Ascending aorta (tissue), 2 donors: ENCODE measurements at regions not wholly inside any gene's neighbourhood (a gene's known extent, or its start where the extent isn't known, plus 50 kb on each side); places are given as distances from the start of the nearest gene placed in this dataset.

Experiments
- DNase-seq, 2 donors: peaks; one replicate each; pipeline ENCODE4 v3.0.0-alpha.2; 2019; ENCODE audit warnings: low spot score in 2 of 2
- H3K27ac ChIP-seq, 2 donors: fragments of 200-600 bp; sonication (generic); one replicate each; pipeline ENCODE4 v1.5.1; 2016 to 2017; ENCODE audit warnings: mild to moderate bottlenecking in 1 of 2
- H3K27me3 ChIP-seq: fragments of 200-600 bp; sonication (generic); one replicate; pipeline ENCODE4 v1.5.1; 2017
- H3K36me3 ChIP-seq, 2 donors: fragments of 200-600 bp; sonication (generic); one replicate each; pipeline ENCODE4 v1.5.1; 2016
- H3K4me1 ChIP-seq, 2 donors: fragments of 200-600 bp; sonication (generic); one replicate each; pipeline ENCODE4 v1.5.1; 2016 to 2017; ENCODE audit warnings: mild to moderate bottlenecking in 1 of 2
- H3K4me3 ChIP-seq, 2 donors: fragments of 200-600 bp; sonication (generic); one replicate each; pipeline ENCODE4 v1.5.1; 2016 to 2017; ENCODE audit warnings: mild to moderate bottlenecking in 1 of 2
- H3K9me3 ChIP-seq, 2 donors: fragments of 200-600 bp; sonication (generic); one replicate each; pipeline ENCODE4 v1.5.1; 2016
- CTCF ChIP-seq, 3 experiments: fragments of 200-600 bp in 2 of 3; fragments of 450-650 bp in 1 of 3; sonication (generic) in 2 of 3; IDR thresholded peaks; one replicate each; pipeline ENCODE4 v1.5.1; 2016 to 2019; ENCODE audit warnings: antibody characterized with exemption in 3 of 3, mild to moderate bottlenecking in 1 of 3, moderate library complexity in 1 of 3
- intact Hi-C: fragments of 100-400 bp; cut with DNase I; formaldehyde crosslinking; loops from one replicate; pipeline ENCODE4 v1.15.1; 2023

DNA sequence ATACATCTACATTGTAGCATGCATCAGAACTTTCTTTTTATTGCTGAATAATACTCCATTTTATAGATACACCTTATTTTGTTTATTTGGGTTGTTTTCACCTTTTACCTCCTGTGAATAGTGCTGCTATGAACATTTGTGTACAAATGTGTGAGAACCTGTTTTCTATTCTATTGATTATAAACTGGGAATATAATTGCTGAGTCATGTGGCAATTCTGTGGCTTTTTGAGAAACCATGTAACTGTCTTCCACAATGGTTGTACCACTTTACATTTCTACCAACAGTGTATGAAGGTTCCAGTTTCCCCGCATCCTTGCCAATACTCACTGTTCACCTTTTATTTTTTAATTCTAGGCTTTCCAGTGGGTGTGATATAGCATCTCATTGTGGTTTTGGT lies 138.6 kb upstream of the MBL2 start:
- H3K36me3 ChIP-seq, result no peaks in the 10 kb centered on the region
- H3K4me3 ChIP-seq, result no peak overlapping the region
- H3K4me1 ChIP-seq, result no peaks in the 10 kb centered on the region
- intact Hi-C loops, result no loop called here
- TF ChIP-seq CTCF (IDR thresholded peaks at IDR 0.05), result no peak
- H3K9me3 ChIP-seq, result no peaks in the 10 kb centered on the region
- no peak for DNase-seq
- no peaks in the 10 kb centered on the region for H3K27me3 ChIP-seq
- no peak overlapping the region for H3K27ac ChIP-seq

DNA sequence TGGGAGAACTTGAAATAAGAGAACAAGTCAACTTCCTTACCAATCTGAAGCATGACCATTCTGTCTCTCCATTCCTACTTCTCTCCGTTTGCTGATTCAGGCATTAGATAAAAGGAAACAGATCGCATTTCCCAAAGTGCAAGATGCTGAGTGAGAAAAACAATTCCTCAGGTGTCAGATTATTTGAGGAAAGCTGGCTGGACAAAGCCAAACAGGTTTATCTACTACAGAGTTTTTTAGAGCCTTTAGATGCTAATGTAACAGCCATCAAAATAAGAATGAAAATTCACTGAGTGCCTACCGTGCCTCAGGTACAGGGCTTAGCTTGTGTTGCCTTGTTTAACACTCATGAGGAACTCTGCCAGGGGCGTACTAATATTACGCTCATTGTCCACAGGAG lies 135.9 kb upstream of the MBL2 start:
- Histone ChIP-seq H3K36me3 (no peaks in the 10 kb centered on the region), H3K4me1 (no peaks in the 10 kb centered on the region), H3K9me3 (no peaks in the 10 kb centered on the region), H3K4me3 (no peak overlapping the region), H3K27me3 (no peaks in the 10 kb centered on the region), H3K27ac (no peak overlapping the region)
- intact Hi-C loops, result no loop called here
- no peak for DNase-seq
- no peak for TF ChIP-seq CTCF (IDR thresholded peaks at IDR 0.05)

DNA sequence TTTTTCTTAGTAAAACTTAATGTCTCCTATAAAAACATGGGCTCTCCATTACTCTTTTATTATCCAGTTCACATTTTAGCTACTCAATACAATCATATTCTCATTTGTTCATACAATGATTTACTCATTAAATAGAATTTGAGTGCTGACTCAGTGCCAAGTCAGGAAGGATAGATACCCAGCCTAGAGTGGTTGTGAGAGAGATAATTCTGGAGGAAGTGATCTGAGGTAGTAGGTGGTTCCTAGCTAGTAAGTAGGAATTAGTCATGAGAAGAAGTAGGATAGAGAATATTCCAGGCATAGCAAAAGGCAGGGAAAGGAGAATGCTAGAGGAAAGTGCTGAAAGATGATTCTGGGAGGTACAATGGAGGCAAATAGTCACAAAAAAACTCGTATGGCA lies 133.5 kb upstream of the MBL2 start:
- Histone ChIP-seq H3K27me3 (no peaks in the 10 kb centered on the region), H3K9me3 (no peaks in the 10 kb centered on the region), H3K4me1 (no peaks in the 10 kb centered on the region), H3K36me3 (no peaks in the 10 kb centered on the region), H3K27ac (no peak overlapping the region), H3K4me3 (no peak overlapping the region)
- DNase-seq, result no peak
- intact Hi-C loops, result no loop called here
- TF ChIP-seq CTCF (IDR thresholded peaks at IDR 0.05), result no peak

DNA sequence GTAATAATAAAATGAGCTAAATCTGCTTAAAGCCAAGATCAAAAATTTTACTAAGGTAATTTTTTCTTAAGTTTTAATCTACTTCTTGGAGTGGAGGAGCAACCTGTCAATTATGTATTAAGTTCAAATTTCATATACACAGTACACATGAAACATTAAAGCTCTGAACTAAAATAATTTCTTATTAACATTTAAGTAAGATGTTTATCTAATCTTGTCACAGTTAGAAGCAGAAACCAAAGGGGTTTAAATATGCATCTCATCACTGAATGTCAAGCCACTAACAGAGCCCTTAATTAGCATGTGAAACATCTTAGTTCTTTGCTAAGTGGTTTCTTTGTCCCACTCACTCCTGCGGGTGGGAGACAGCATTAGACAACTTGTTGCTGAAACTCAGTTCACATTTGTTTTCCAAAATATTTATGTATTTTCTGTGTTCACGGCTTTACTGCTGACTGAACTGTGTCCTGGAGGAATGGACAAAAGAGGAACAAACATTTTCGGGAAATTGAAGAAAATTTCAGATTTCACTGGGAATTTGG lies 130.9 kb upstream of the MBL2 start:
- no peaks in the 10 kb centered on the region for H3K9me3 ChIP-seq
- H3K27ac ChIP-seq, result no peak overlapping the region
- no peak overlapping the region for H3K4me3 ChIP-seq
- no peaks in the 10 kb centered on the region for H3K27me3 ChIP-seq
- H3K36me3 ChIP-seq, result no peaks in the 10 kb centered on the region
- H3K4me1 ChIP-seq, result no peaks in the 10 kb centered on the region
- no peak for TF ChIP-seq CTCF (IDR thresholded peaks at IDR 0.05)
- DNase-seq, result no peak
- intact Hi-C loops, result no loop called here

DNA sequence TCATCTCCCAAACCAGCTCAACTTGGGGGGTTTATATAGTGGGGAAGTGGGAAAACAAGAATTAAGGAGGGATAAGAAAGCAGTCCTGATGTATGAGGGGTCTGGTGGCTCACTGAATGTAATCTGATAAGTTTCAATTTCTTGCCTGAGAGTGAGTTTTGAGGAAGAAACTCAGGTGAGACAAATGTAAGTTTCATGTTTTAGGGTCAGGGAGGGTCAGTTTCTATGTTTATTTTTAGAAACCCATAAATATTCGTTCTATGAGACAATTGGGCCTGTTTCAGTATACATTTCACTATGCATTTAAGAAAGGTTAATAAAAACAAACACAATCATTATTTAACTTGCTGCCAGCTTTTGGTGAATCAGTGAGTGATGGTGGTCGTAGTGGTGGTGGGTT lies 128.0 kb upstream of the MBL2 start:
- Histone ChIP-seq H3K36me3 (no peaks in the 10 kb centered on the region), H3K27me3 (no peaks in the 10 kb centered on the region), H3K9me3 (no peaks in the 10 kb centered on the region), H3K4me3 (no peak overlapping the region), H3K4me1 (no peaks in the 10 kb centered on the region), H3K27ac (no peak overlapping the region)
- intact Hi-C loops, result no loop called here
- DNase-seq, result no peak
- TF ChIP-seq CTCF (IDR thresholded peaks at IDR 0.05), result no peak

DNA sequence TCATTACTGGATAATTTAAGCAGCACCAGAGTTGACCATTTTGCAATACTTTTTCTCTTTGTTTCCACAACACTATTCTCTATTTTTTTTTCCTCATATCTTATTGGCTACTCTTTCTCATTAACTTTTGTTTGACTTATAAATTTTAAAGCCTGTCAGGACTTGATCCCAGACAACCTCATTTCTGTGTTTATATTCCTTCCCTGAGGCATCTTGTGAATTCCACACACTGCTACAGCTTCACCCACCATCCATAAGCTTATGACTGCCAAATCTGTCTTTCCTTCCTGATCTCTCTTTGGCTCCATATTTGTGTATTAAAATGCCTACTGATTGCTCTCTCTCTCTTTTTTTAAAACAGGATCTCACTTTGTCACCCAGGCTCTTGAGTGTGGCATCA lies 124.6 kb upstream of the MBL2 start:
- no peak for TF ChIP-seq CTCF (IDR thresholded peaks at IDR 0.05)
- H3K36me3 ChIP-seq, result no peaks in the 10 kb centered on the region
- H3K27ac ChIP-seq, result no peak overlapping the region
- no peak overlapping the region for H3K4me3 ChIP-seq
- H3K4me1 ChIP-seq, result no peaks in the 10 kb centered on the region
- H3K9me3 ChIP-seq, result no peaks in the 10 kb centered on the region
- no peaks in the 10 kb centered on the region for H3K27me3 ChIP-seq
- intact Hi-C loops, result no loop called here
- DNase-seq, result no peak
